ENCODE measurements at regions not wholly inside any gene's neighbourhood (a gene's known extent, or its start where the extent isn't known, plus 50 kb on each side); places are given as distances from the start of the nearest gene placed in this dataset.
A peak's percentile ranks its signal among the peaks of the same experiment; 100 is the strongest.

- ChIA-PET POLR2A (interaction anchor here (0.7 to 3.2 kb wide), 8 partner anchors 29 to 210 kb away, joined by 3 to 25 read pairs (median 6); no protein-coding TSS in a partner anchor), CTCF (ENCODE audit: low intra/inter-chr PET ratio, low total read pairs) (no interaction called here)
- no peaks in the 10 kb centered on the region for H3K36me3 ChIP-seq (replicated peaks in 1 of 2; ENCODE audit: control insufficient read depth in 1 of 2, insufficient read depth in 2 of 2, low read length in 2 of 2)
- TF ChIP-seq FOXO4 (CRISPR knock-in tag; conservative IDR thresholded peaks at IDR 0.05) = no peak
- TF ChIP-seq, protein P1, sequence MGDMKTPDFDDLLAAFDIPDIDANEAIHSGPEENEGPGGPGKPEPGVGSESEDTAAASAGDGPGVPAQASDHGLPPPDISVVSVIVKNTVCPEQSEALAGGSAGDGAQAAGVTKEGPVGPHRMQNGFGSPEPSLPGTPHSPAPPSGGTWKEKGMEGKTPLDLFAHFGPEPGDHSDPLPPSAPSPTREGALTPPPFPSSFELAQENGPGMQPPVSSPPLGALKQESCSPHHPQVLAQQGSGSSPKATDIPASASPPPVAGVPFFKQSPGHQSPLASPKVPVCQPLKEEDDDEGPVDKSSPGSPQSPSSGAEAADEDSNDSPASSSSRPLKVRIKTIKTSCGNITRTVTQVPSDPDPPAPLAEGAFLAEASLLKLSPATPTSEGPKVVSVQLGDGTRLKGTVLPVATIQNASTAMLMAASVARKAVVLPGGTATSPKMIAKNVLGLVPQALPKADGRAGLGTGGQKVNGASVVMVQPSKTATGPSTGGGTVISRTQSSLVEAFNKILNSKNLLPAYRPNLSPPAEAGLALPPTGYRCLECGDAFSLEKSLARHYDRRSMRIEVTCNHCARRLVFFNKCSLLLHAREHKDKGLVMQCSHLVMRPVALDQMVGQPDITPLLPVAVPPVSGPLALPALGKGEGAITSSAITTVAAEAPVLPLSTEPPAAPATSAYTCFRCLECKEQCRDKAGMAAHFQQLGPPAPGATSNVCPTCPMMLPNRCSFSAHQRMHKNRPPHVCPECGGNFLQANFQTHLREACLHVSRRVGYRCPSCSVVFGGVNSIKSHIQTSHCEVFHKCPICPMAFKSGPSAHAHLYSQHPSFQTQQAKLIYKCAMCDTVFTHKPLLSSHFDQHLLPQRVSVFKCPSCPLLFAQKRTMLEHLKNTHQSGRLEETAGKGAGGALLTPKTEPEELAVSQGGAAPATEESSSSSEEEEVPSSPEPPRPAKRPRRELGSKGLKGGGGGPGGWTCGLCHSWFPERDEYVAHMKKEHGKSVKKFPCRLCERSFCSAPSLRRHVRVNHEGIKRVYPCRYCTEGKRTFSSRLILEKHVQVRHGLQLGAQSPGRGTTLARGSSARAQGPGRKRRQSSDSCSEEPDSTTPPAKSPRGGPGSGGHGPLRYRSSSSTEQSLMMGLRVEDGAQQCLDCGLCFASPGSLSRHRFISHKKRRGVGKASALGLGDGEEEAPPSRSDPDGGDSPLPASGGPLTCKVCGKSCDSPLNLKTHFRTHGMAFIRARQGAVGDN (CRISPR knock-in tag; IDR thresholded peaks at IDR 0.05) = peak; percentile 23; the same call in 1 of the 2 replicates
- 91% methylated on average over 14 of the region's 20 CpGs for WGBS (ENCODE audit: low lambda C conversion rate)
- H3K79me2 ChIP-seq (ENCODE audit: insufficient read depth, low read length) = no peaks in the 10 kb centered on the region
- no peaks in the 10 kb centered on the region for H3K27me3 ChIP-seq (ENCODE audit: control insufficient read depth in 1 of 2, insufficient read depth in 2 of 2, low read length in 2 of 2)
- intact Hi-C loops (cut with micrococcal nuclease; ENCODE audit: unreplicated experiment) (no loop called here), in situ Hi-C loops (cut with HindIII; ENCODE audit: extremely low pct_ligation_motif_present, low pct_unique_long_range_greater_than_20kb) (no loop called here)
- no peak overlapping the region for H3K9ac ChIP-seq (ENCODE audit: insufficient read depth, low read depth, low read length)
- FAIRE-seq (no peak), ATAC-seq (no peak), DNase-seq (ENCODE audit: low spot score) (no peak)
- no peak overlapping the region for H2AFZ ChIP-seq (ENCODE audit: low read length)
- H3K4me1 ChIP-seq (ENCODE audit: insufficient read depth, low read length) = peaks cover 37% of the 10 kb centered on the region
- H4K20me1 ChIP-seq (ENCODE audit: insufficient read depth, low read length) = no peaks in the 10 kb centered on the region
- H3K4me2 ChIP-seq (ENCODE audit: low read depth, low read length) = 0 out of 2 replicates have a peak overlapping the region, but pooled peaks have one; percentile 14
- no TSS peak for BruUV-seq (replicated peaks)
- no peaks in the 10 kb centered on the region for H3K9me3 ChIP-seq (ENCODE audit: low read length)
- no peak overlapping the region for H3K4me3 ChIP-seq (replicated peaks in 1 of 3; ENCODE audit: insufficient read depth in 1 of 3, low read depth in 2 of 3, low read length in 3 of 3)
- H3K27ac ChIP-seq (ENCODE audit: extremely low read length, insufficient read depth, low read length) = no peak overlapping the region
Observed at GRCh38 chr1:234926559-234927311, 201.9 kb downstream of the TOMM20 start.
